Glutamatergic neuron (in vitro differentiated cells): ENCODE measurements at regions not wholly inside any gene's neighbourhood (a gene's known extent, or its start where the extent isn't known, plus 50 kb on each side); places are given as distances from the start of the nearest gene placed in this dataset.

Source experiments
- DNase-seq: peaks from one replicate; pipeline ENCODE4 v3.0.0; 2022
- H3K27ac Mint-ChIP-seq: one replicate; pipeline ENCODE4 v1.8.0; 2020; ENCODE audit warnings: mild to moderate bottlenecking, mixed read lengths, inconsistent platforms; ENCODE audit not compliant: unreplicated experiment
- H3K27me3 Mint-ChIP-seq: one replicate; pipeline ENCODE4 v1.8.0; 2020; ENCODE audit warnings: mild to moderate bottlenecking, moderate library complexity, mixed read lengths, inconsistent platforms; ENCODE audit not compliant: unreplicated experiment
- H3K36me3 Mint-ChIP-seq: one replicate; pipeline ENCODE4 v1.8.0; 2020; ENCODE audit warnings: mild to moderate bottlenecking, mixed read lengths, inconsistent platforms; ENCODE audit not compliant: unreplicated experiment
- H3K4me1 Mint-ChIP-seq: one replicate; pipeline ENCODE4 v1.8.0; 2020; ENCODE audit warnings: mild to moderate bottlenecking, low read depth, mixed read lengths, inconsistent platforms; ENCODE audit not compliant: unreplicated experiment
- H3K4me3 Mint-ChIP-seq: one replicate; pipeline ENCODE4 v1.8.0; 2020; ENCODE audit warnings: mild to moderate bottlenecking, mixed read lengths, inconsistent platforms; ENCODE audit not compliant: unreplicated experiment
- H3K9me3 Mint-ChIP-seq: one replicate; pipeline ENCODE4 v1.8.0; 2020; ENCODE audit warnings: mild to moderate bottlenecking, moderate library complexity, mixed read lengths, inconsistent platforms; ENCODE audit not compliant: unreplicated experiment
- CTCF ChIP-seq: fragments of 200-600 bp; sonication (generic); IDR thresholded peaks from one replicate; pipeline ENCODE4 v1.5.0; 2021; ENCODE audit not compliant: partially characterized antibody, unreplicated experiment

GRCh38 chr1:221093903-221094791 lies 214.9 kb downstream of the HLX start:
- Mint-ChIP-seq H3K9me3 (peaks cover 4% of the 10 kb centered on the region), H3K36me3 (no peaks in the 10 kb centered on the region), H3K4me3 (no peak overlapping the region), H3K27ac (no peak overlapping the region), H3K27me3 (no peaks in the 10 kb centered on the region), H3K4me1 (peaks cover 6% of the 10 kb centered on the region)
- no peak for TF ChIP-seq CTCF
- DNase-seq = no peak

GRCh38 chr1:221097479-221098281 lies 218.4 kb downstream of the HLX start:
- Mint-ChIP-seq H3K27ac (no peak overlapping the region), H3K9me3 (peaks cover 6% of the 10 kb centered on the region), H3K4me3 (no peak overlapping the region), H3K36me3 (no peaks in the 10 kb centered on the region), H3K27me3 (peaks cover 2% of the 10 kb centered on the region), H3K4me1 (peaks cover 6% of the 10 kb centered on the region)
- no peak for DNase-seq
- TF ChIP-seq CTCF = no peak

GRCh38 chr1:221098471-221099405 lies 219.5 kb downstream of the HLX start:
- Mint-ChIP-seq H3K9me3 (peaks cover 6% of the 10 kb centered on the region), H3K36me3 (no peaks in the 10 kb centered on the region), H3K4me1 (peaks cover 6% of the 10 kb centered on the region), H3K27ac (no peak overlapping the region), H3K4me3 (no peak overlapping the region), H3K27me3 (peaks cover 2% of the 10 kb centered on the region)
- TF ChIP-seq CTCF = no peak
- DNase-seq = no peak

- Mint-ChIP-seq H3K4me3 (no peak overlapping the region), H3K27me3 (peaks cover 2% of the 10 kb centered on the region), H3K27ac (no peak overlapping the region), H3K4me1 (peaks cover 6% of the 10 kb centered on the region), H3K36me3 (no peaks in the 10 kb centered on the region), H3K9me3 (peaks cover 6% of the 10 kb centered on the region)
- DNase-seq = no peak
- TF ChIP-seq CTCF = no peak
Observed at GRCh38 chr1:221099747-221100595, 220.7 kb downstream of the HLX start.
